Osteocyte (in vitro differentiated cells): ENCODE measurements at regions not wholly inside any gene's neighbourhood (a gene's known extent, or its start where the extent isn't known, plus 50 kb on each side); places are given as distances from the start of the nearest gene placed in this dataset.

Source experiments
- DNase-seq: peaks from one replicate; pipeline ENCODE4 v3.0.0; 2021; ENCODE audit warnings: mixed read lengths; ENCODE audit not compliant: unreplicated experiment; ENCODE audit errors: extremely low spot score
- H3K27ac Mint-ChIP-seq: one replicate; pipeline ENCODE4 v1.8.0; 2021; ENCODE audit warnings: mild to moderate bottlenecking, mixed read lengths; ENCODE audit not compliant: unreplicated experiment
- H3K27me3 Mint-ChIP-seq: one replicate; pipeline ENCODE4 v1.8.0; 2021; ENCODE audit warnings: mixed read lengths; ENCODE audit not compliant: unreplicated experiment
- H3K36me3 Mint-ChIP-seq: one replicate; pipeline ENCODE4 v1.8.0; 2021; ENCODE audit warnings: mixed read lengths; ENCODE audit not compliant: unreplicated experiment
- H3K4me1 Mint-ChIP-seq: one replicate; pipeline ENCODE4 v1.8.0; 2021; ENCODE audit warnings: mixed read lengths; ENCODE audit not compliant: unreplicated experiment
- H3K4me3 Mint-ChIP-seq: one replicate; pipeline ENCODE4 v1.8.0; 2021; ENCODE audit warnings: mild to moderate bottlenecking, moderate library complexity, mixed read lengths; ENCODE audit not compliant: unreplicated experiment
- H3K9me3 Mint-ChIP-seq: one replicate; pipeline ENCODE4 v1.8.0; 2021; ENCODE audit warnings: mixed read lengths; ENCODE audit not compliant: unreplicated experiment
- CTCF ChIP-seq: fragments of 200-600 bp; sonication (generic); IDR thresholded peaks from 2 replicates; pipeline ENCODE4 v1.5.0; 2021; ENCODE audit warnings: antibody characterized with exemption, mild to moderate bottlenecking, moderate library complexity

- no peak for DNase-seq
- Mint-ChIP-seq H3K27me3 (no peaks in the 10 kb centered on the region), H3K9me3 (peaks cover 6% of the 10 kb centered on the region), H3K4me1 (peaks cover 28% of the 10 kb centered on the region), H3K36me3 (peaks cover 3% of the 10 kb centered on the region), H3K27ac (no peak overlapping the region), H3K4me3 (no peak overlapping the region)
- no peak for TF ChIP-seq CTCF
Observed at GRCh38 chr12:65651060-65651459, 173.2 kb upstream of the HMGA2 start.

- TF ChIP-seq CTCF = no peak
Observed at GRCh38 chr12:65653321-65653720, 171.0 kb upstream of the HMGA2 start.

GRCh38 chr12:65653946-65654629 lies 170.2 kb upstream of the HMGA2 start:
- peaks cover 38% of the 10 kb centered on the region for H3K4me1 Mint-ChIP-seq
- H3K27me3 Mint-ChIP-seq = no peaks in the 10 kb centered on the region
- peaks cover 3% of the 10 kb centered on the region for H3K36me3 Mint-ChIP-seq
- H3K27ac Mint-ChIP-seq = no peak overlapping the region
- H3K9me3 Mint-ChIP-seq = peaks cover 6% of the 10 kb centered on the region
- no peak for TF ChIP-seq CTCF
- H3K4me3 Mint-ChIP-seq = no peak overlapping the region
- DNase-seq = no peak

More at GRCh38 chr12:65653321-65653720, 171.0 kb upstream of the HMGA2 start:
- Mint-ChIP-seq H3K27me3 (no peaks in the 10 kb centered on the region), H3K9me3 (peaks cover 6% of the 10 kb centered on the region), H3K27ac (no peak overlapping the region), H3K4me3 (no peak overlapping the region), H3K4me1 (peaks cover 42% of the 10 kb centered on the region), H3K36me3 (peaks cover 3% of the 10 kb centered on the region)
- DNase-seq = no peak

GRCh38 chr12:65655074-65655493 lies 169.2 kb upstream of the HMGA2 start:
- TF ChIP-seq CTCF = no peak
- H3K27ac Mint-ChIP-seq = no peak overlapping the region
- H3K36me3 Mint-ChIP-seq = no peaks in the 10 kb centered on the region
- H3K4me1 Mint-ChIP-seq = peaks cover 31% of the 10 kb centered on the region
- no peak for DNase-seq
- no peak overlapping the region for H3K4me3 Mint-ChIP-seq
- H3K27me3 Mint-ChIP-seq = no peaks in the 10 kb centered on the region
- H3K9me3 Mint-ChIP-seq = no peaks in the 10 kb centered on the region

GRCh38 chr12:65656156-65656882 lies 168.0 kb upstream of the HMGA2 start:
- Mint-ChIP-seq H3K27me3 (no peaks in the 10 kb centered on the region), H3K27ac (peak overlapping the region; percentile 52), H3K4me1 (peaks cover 31% of the 10 kb centered on the region), H3K4me3 (no peak overlapping the region), H3K9me3 (no peaks in the 10 kb centered on the region), H3K36me3 (no peaks in the 10 kb centered on the region)
- no peak for DNase-seq
- no peak for TF ChIP-seq CTCF
